GM23338 (cell line): ENCODE measurements at regions not wholly inside any gene's neighbourhood (a gene's known extent, or its start where the extent isn't known, plus 50 kb on each side); places are given as distances from the start of the nearest gene placed in this dataset.

Source experiments
- ATAC-seq: fragments of 200-7000 bp; cut with Tn5 transposase; 3 replicates; pipeline ENCODE4 v1.9.1; 2020
- DNase-seq: peaks from one replicate; pipeline ENCODE4 v3.0.0-alpha.2; 2015; ENCODE audit warnings: low spot score
- H2AFZ ChIP-seq: fragments of 200-600 bp; sonication (generic); 2 replicates; pipeline ENCODE4 v1.8.0; 2016; ENCODE audit warnings: antibody characterized with exemption, mild to moderate bottlenecking, moderate library complexity
- H3F3A ChIP-seq: fragments of 200-600 bp; sonication (generic); replicated peaks from 2 replicates; pipeline ENCODE4 v1.8.0; 2017; ENCODE audit warnings: antibody characterized with exemption, mixed run types, low read depth
- H3K27ac ChIP-seq: fragments of 200-600 bp; sonication (generic); 2 replicates; pipeline ENCODE4 v1.6.1; 2016; ENCODE audit warnings: low read depth
- H3K27me3 ChIP-seq: fragments of 200-600 bp; sonication (generic); 2 replicates; pipeline ENCODE4 v1.8.0; 2016; ENCODE audit warnings: mild to moderate bottlenecking, mixed run types, moderate library complexity; ENCODE audit not compliant: insufficient read depth
- H3K36me3 ChIP-seq: fragments of 200-600 bp; sonication (generic); 2 replicates; pipeline ENCODE4 v1.8.0; 2016; ENCODE audit warnings: mild to moderate bottlenecking; ENCODE audit not compliant: insufficient read depth
- H3K4me1 ChIP-seq: fragments of 200-600 bp; sonication (generic); 2 replicates; pipeline ENCODE4 v1.8.0; 2016; ENCODE audit warnings: mild to moderate bottlenecking, moderate library complexity; ENCODE audit not compliant: insufficient read depth
- H3K4me2 ChIP-seq: fragments of 200-600 bp; sonication (generic); 2 replicates; pipeline ENCODE4 v1.7.1; 2017; ENCODE audit warnings: mixed run types
- H3K4me3 ChIP-seq: fragments of 200-600 bp; sonication (generic); 2 replicates; pipeline ENCODE4 v1.6.1; 2016; ENCODE audit warnings: mixed run types
- H3K79me2 ChIP-seq: fragments of 200-600 bp; sonication (generic); replicated peaks from 2 replicates; pipeline ENCODE4 v1.8.0; 2017; ENCODE audit warnings: mild to moderate bottlenecking; ENCODE audit not compliant: insufficient read depth
- H3K9me2 ChIP-seq: fragments of 200-600 bp; sonication (generic); 2 replicates; pipeline ENCODE4 v1.8.0; 2017; ENCODE audit not compliant: insufficient read depth
- H4K20me1 ChIP-seq: fragments of 200-600 bp; sonication (generic); replicated peaks from 2 replicates; pipeline ENCODE4 v1.8.0; 2017; ENCODE audit warnings: mild to moderate bottlenecking; ENCODE audit not compliant: insufficient read depth
- H3K27ac Mint-ChIP-seq: 2 replicates; pipeline ENCODE4 v1.8.0; 2020; ENCODE audit warnings: inconsistent platforms, mild to moderate bottlenecking, moderate library complexity, mixed read lengths
- H3K27me3 Mint-ChIP-seq: 3 replicates; pipeline ENCODE4 v1.8.0; 2022; ENCODE audit warnings: low read depth, mild to moderate bottlenecking, moderate library complexity, mixed read lengths, inconsistent platforms; ENCODE audit not compliant: insufficient read depth, poor library complexity
- H3K36me3 Mint-ChIP-seq: 3 replicates; pipeline ENCODE4 v1.8.0; 2021; ENCODE audit warnings: low read depth, mild to moderate bottlenecking, inconsistent platforms, moderate library complexity, mixed read lengths
- H3K4me1 Mint-ChIP-seq: 3 replicates; pipeline ENCODE4 v1.8.0; 2020; ENCODE audit warnings: mild to moderate bottlenecking, inconsistent platforms, mixed read lengths
- H3K4me3 Mint-ChIP-seq: 3 replicates; pipeline ENCODE4 v1.8.0; 2021; ENCODE audit warnings: moderate library complexity, mild to moderate bottlenecking, inconsistent platforms, mixed read lengths
- H3K9me3 Mint-ChIP-seq: 3 replicates; pipeline ENCODE4 v1.8.0; 2020; ENCODE audit warnings: moderate library complexity, mild to moderate bottlenecking, inconsistent platforms, mixed read lengths
- CREB1 ChIP-seq: fragments of 250-450 bp; sonication (Bioruptor Pico); IDR thresholded peaks from 2 replicates; pipeline ENCODE4 v1.5.0; 2020; ENCODE audit warnings: low read depth, mild to moderate bottlenecking, moderate library complexity
- EZH2 ChIP-seq: fragments of 200-600 bp; sonication (generic); IDR thresholded peaks from one replicate; pipeline ENCODE4 v1.8.0; 2017; ENCODE audit warnings: antibody characterized with exemption, mild to moderate bottlenecking, low read depth; ENCODE audit not compliant: unreplicated experiment
- EZH2phosphoT487 ChIP-seq: fragments of 200-600 bp; sonication (generic); IDR thresholded peaks from one replicate; pipeline ENCODE4 v1.8.1; 2018; ENCODE audit warnings: antibody characterized with exemption; ENCODE audit not compliant: unreplicated experiment
- JUNB ChIP-seq: IDR thresholded peaks from one replicate; pipeline ENCODE4 v1.6.1; 2016; ENCODE audit warnings: antibody characterized with exemption; ENCODE audit not compliant: unreplicated experiment
- NANOG ChIP-seq: IDR thresholded peaks from 2 replicates; pipeline ENCODE4 v1.6.1; 2016; ENCODE audit warnings: antibody characterized with exemption, borderline replicate concordance
- POLR2AphosphoS5 ChIP-seq: IDR thresholded peaks from 2 replicates; pipeline ENCODE4 v1.6.1; 2016; ENCODE audit warnings: antibody characterized with exemption, low read depth
- STAT1 ChIP-seq: IDR thresholded peaks from one replicate; pipeline ENCODE4 v1.6.1; 2016; ENCODE audit warnings: antibody characterized with exemption; ENCODE audit not compliant: unreplicated experiment
- ZNF114 ChIP-seq: fragments of 250-450 bp; sonication (Bioruptor Pico); IDR thresholded peaks from 2 replicates; pipeline ENCODE4 v1.5.0; 2020; ENCODE audit warnings: mild to moderate bottlenecking, moderate library complexity
- ZNF331 ChIP-seq: fragments of 250-450 bp; sonication (Bioruptor Pico); IDR thresholded peaks from 2 replicates; pipeline ENCODE4 v1.5.0; 2020; ENCODE audit warnings: low read depth, mild to moderate bottlenecking, moderate library complexity
- TF ChIP-seq, protein P1 (sequence below): IDR thresholded peaks from one replicate; pipeline ENCODE4 v1.6.1; 2018; ENCODE audit warnings: antibody characterized with exemption; ENCODE audit not compliant: unreplicated experiment
- TF ChIP-seq, protein P2 (sequence below): fragments of 250-450 bp; sonication (Bioruptor Pico); IDR thresholded peaks from 2 replicates; pipeline ENCODE4 v1.5.0; 2020; ENCODE audit warnings: mild to moderate bottlenecking, moderate library complexity
- TF ChIP-seq, protein P3 (sequence below): IDR thresholded peaks from 2 replicates; pipeline ENCODE4 v1.6.1; 2016; ENCODE audit warnings: antibody characterized with exemption
- TF ChIP-seq, protein P4 (sequence below), 2 experiments: fragments of 200-600 bp in 1 of 2; sonication (generic) in 1 of 2; conservative IDR thresholded peaks; 2 replicates each; pipeline versions ENCODE4 v1.5.1 to v1.6.1; 2016 to 2017; ENCODE audit warnings: antibody characterized with exemption in 2 of 2, low read depth in 2 of 2, mild to moderate bottlenecking in 2 of 2, moderate library complexity in 1 of 2

DNA sequence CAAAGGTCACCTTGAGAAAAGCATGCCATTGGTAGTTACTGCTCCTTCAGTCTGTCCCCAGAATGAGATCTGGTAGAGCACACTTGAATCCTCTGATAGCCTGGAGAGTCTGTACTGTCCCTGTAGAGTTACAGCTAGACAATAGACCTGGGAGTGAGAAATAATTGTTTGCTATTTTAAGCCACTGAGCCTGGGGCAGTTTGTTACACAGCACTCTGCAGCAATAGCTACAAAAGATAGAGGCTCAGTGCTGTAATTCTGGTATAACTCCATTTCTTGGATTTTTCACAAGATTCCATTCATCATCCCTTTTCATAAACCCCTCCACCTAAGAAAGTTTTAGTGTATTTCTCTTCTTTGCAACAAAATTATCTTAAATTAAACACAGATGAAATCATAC, 242.7 kb upstream of the ARRDC4 start:
- H4K20me1 ChIP-seq = no peaks in the 10 kb centered on the region
- no peaks in the 10 kb centered on the region for H3F3A ChIP-seq
- no peak for ATAC-seq
- H3K79me2 ChIP-seq = no peaks in the 10 kb centered on the region
- no peaks in the 10 kb centered on the region for H3K4me1 ChIP-seq
- no peaks in the 10 kb centered on the region for H3K36me3 Mint-ChIP-seq
- no peak overlapping the region for H2AFZ ChIP-seq
- no peak overlapping the region for H3K4me3 Mint-ChIP-seq
- no peak overlapping the region for H3K27ac Mint-ChIP-seq
- no peak for DNase-seq
- H3K27me3 Mint-ChIP-seq = no peaks in the 10 kb centered on the region
- TF ChIP-seq, protein P1, sequence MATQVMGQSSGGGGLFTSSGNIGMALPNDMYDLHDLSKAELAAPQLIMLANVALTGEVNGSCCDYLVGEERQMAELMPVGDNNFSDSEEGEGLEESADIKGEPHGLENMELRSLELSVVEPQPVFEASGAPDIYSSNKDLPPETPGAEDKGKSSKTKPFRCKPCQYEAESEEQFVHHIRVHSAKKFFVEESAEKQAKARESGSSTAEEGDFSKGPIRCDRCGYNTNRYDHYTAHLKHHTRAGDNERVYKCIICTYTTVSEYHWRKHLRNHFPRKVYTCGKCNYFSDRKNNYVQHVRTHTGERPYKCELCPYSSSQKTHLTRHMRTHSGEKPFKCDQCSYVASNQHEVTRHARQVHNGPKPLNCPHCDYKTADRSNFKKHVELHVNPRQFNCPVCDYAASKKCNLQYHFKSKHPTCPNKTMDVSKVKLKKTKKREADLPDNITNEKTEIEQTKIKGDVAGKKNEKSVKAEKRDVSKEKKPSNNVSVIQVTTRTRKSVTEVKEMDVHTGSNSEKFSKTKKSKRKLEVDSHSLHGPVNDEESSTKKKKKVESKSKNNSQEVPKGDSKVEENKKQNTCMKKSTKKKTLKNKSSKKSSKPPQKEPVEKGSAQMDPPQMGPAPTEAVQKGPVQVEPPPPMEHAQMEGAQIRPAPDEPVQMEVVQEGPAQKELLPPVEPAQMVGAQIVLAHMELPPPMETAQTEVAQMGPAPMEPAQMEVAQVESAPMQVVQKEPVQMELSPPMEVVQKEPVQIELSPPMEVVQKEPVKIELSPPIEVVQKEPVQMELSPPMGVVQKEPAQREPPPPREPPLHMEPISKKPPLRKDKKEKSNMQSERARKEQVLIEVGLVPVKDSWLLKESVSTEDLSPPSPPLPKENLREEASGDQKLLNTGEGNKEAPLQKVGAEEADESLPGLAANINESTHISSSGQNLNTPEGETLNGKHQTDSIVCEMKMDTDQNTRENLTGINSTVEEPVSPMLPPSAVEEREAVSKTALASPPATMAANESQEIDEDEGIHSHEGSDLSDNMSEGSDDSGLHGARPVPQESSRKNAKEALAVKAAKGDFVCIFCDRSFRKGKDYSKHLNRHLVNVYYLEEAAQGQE = no peak
- TF ChIP-seq, protein P2, sequence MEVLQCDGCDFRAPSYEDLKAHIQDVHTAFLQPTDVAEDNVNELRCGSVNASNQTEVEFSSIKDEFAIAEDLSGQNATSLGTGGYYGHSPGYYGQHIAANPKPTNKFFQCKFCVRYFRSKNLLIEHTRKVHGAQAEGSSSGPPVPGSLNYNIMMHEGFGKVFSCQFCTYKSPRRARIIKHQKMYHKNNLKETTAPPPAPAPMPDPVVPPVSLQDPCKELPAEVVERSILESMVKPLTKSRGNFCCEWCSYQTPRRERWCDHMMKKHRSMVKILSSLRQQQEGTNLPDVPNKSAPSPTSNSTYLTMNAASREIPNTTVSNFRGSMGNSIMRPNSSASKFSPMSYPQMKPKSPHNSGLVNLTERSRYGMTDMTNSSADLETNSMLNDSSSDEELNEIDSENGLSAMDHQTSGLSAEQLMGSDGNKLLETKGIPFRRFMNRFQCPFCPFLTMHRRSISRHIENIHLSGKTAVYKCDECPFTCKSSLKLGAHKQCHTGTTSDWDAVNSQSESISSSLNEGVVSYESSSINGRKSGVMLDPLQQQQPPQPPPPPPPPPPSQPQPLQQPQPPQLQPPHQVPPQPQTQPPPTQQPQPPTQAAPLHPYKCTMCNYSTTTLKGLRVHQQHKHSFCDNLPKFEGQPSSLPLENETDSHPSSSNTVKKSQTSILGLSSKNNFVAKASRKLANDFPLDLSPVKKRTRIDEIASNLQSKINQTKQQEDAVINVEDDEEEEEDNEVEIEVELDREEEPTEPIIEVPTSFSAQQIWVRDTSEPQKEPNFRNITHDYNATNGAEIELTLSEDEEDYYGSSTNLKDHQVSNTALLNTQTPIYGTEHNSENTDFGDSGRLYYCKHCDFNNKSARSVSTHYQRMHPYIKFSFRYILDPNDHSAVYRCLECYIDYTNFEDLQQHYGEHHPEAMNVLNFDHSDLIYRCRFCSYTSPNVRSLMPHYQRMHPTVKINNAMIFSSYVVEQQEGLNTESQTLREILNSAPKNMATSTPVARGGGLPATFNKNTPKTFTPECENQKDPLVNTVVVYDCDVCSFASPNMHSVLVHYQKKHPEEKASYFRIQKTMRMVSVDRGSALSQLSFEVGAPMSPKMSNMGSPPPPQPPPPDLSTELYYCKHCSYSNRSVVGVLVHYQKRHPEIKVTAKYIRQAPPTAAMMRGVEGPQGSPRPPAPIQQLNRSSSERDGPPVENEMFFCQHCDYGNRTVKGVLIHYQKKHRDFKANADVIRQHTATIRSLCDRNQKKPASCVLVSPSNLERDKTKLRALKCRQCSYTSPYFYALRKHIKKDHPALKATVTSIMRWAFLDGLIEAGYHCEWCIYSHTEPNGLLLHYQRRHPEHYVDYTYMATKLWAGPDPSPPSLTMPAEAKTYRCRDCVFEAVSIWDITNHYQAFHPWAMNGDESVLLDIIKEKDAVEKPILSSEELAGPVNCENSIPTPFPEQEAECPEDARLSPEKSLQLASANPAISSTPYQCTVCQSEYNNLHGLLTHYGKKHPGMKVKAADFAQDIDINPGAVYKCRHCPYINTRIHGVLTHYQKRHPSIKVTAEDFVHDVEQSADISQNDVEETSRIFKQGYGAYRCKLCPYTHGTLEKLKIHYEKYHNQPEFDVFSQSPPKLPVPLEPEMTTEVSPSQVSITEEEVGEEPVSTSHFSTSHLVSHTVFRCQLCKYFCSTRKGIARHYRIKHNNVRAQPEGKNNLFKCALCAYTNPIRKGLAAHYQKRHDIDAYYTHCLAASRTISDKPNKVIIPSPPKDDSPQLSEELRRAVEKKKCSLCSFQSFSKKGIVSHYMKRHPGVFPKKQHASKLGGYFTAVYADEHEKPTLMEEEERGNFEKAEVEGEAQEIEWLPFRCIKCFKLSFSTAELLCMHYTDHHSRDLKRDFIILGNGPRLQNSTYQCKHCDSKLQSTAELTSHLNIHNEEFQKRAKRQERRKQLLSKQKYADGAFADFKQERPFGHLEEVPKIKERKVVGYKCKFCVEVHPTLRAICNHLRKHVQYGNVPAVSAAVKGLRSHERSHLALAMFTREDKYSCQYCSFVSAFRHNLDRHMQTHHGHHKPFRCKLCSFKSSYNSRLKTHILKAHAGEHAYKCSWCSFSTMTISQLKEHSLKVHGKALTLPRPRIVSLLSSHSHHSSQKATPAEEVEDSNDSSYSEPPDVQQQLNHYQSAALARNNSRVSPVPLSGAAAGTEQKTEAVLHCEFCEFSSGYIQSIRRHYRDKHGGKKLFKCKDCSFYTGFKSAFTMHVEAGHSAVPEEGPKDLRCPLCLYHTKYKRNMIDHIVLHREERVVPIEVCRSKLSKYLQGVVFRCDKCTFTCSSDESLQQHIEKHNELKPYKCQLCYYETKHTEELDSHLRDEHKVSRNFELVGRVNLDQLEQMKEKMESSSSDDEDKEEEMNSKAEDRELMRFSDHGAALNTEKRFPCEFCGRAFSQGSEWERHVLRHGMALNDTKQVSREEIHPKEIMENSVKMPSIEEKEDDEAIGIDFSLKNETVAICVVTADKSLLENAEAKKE (CRISPR knock-in tag) = no peak
- no peak for TF ChIP-seq EZH2
- no peak for TF ChIP-seq CREB1 (CRISPR knock-in tag)
- TF ChIP-seq NANOG = no peak
- no peak for TF ChIP-seq ZNF331 (CRISPR knock-in tag)
- TF ChIP-seq ZNF114 (CRISPR knock-in tag) = no peak
- TF ChIP-seq, protein P3, sequence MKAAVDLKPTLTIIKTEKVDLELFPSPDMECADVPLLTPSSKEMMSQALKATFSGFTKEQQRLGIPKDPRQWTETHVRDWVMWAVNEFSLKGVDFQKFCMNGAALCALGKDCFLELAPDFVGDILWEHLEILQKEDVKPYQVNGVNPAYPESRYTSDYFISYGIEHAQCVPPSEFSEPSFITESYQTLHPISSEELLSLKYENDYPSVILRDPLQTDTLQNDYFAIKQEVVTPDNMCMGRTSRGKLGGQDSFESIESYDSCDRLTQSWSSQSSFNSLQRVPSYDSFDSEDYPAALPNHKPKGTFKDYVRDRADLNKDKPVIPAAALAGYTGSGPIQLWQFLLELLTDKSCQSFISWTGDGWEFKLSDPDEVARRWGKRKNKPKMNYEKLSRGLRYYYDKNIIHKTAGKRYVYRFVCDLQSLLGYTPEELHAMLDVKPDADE = no peak
- no peak for TF ChIP-seq EZH2phosphoT487
- TF ChIP-seq JUNB = no peak
- no peak for TF ChIP-seq STAT1
- TF ChIP-seq, protein P4, sequence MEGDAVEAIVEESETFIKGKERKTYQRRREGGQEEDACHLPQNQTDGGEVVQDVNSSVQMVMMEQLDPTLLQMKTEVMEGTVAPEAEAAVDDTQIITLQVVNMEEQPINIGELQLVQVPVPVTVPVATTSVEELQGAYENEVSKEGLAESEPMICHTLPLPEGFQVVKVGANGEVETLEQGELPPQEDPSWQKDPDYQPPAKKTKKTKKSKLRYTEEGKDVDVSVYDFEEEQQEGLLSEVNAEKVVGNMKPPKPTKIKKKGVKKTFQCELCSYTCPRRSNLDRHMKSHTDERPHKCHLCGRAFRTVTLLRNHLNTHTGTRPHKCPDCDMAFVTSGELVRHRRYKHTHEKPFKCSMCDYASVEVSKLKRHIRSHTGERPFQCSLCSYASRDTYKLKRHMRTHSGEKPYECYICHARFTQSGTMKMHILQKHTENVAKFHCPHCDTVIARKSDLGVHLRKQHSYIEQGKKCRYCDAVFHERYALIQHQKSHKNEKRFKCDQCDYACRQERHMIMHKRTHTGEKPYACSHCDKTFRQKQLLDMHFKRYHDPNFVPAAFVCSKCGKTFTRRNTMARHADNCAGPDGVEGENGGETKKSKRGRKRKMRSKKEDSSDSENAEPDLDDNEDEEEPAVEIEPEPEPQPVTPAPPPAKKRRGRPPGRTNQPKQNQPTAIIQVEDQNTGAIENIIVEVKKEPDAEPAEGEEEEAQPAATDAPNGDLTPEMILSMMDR (conservative IDR thresholded peaks at IDR 0.05; ENCODE audit: low read depth in 2 of 2) = no peak
- no peak for TF ChIP-seq POLR2AphosphoS5
- H3K4me2 ChIP-seq = no peak overlapping the region
- H3K27ac ChIP-seq = no peak overlapping the region
- H3K4me3 ChIP-seq = no peak overlapping the region
- peaks cover 13% of the 10 kb centered on the region; the same call in 2 of the 3 replicates for H3K9me3 Mint-ChIP-seq
- H3K9me2 ChIP-seq = no peaks in the 10 kb centered on the region
- H3K4me1 Mint-ChIP-seq = no peaks in the 10 kb centered on the region
- H3K36me3 ChIP-seq = no peaks in the 10 kb centered on the region
- H3K27me3 ChIP-seq = no peaks in the 10 kb centered on the region
